NCI-H2081 (cell line): ENCODE measurements at regions not wholly inside any gene's neighbourhood (a gene's known extent, or its start where the extent isn't known, plus 50 kb on each side); places are given as distances from the start of the nearest gene placed in this dataset.

Experiments
- DNase-seq, 2 experiments: peaks; one replicate each; lab custom pipeline; 2025; lab: John Stamatoyannopoulos, UW

GRCh38 chr16:86060381-86061317 is 161.7 kb downstream of the IRF8 start:
- DNase-seq, result no peak

- no peak for DNase-seq
Measured at GRCh38 chr16:86061318-86061695, 162.3 kb downstream of the IRF8 start.

GRCh38 chr16:86061721-86062120 is 162.8 kb downstream of the IRF8 start:
- DNase-seq, result no peak

GRCh38 chr16:86062271-86062965 is 163.5 kb downstream of the IRF8 start:
- no peak for DNase-seq

- no peak for DNase-seq
Measured at GRCh38 chr16:86063760-86064405, 164.9 kb downstream of the IRF8 start.

- DNase-seq, result no peak
Measured at GRCh38 chr16:86064431-86065250, 165.7 kb downstream of the IRF8 start.

- no peak for DNase-seq
Measured at GRCh38 chr16:86065711-86066110, 166.7 kb downstream of the IRF8 start.

GRCh38 chr16:86066811-86067210 is 167.8 kb downstream of the IRF8 start:
- no peak for DNase-seq

GRCh38 chr16:86067516-86067915 is 168.6 kb downstream of the IRF8 start:
- DNase-seq, result no peak

GRCh38 chr16:86067936-86068335 is 169.0 kb downstream of the IRF8 start:
- no peak for DNase-seq

GRCh38 chr16:86068722-86069121 is 169.8 kb downstream of the IRF8 start:
- no peak for DNase-seq

- no peak for DNase-seq
Measured at GRCh38 chr16:86069736-86070298, 170.9 kb downstream of the IRF8 start.

GRCh38 chr16:86070484-86070883 is 171.5 kb downstream of the IRF8 start:
- no peak for DNase-seq

GRCh38 chr16:86070971-86071370 is 172.0 kb downstream of the IRF8 start:
- no peak for DNase-seq

GRCh38 chr16:86071611-86072240 is 172.8 kb downstream of the IRF8 start:
- no peak for DNase-seq

- DNase-seq, result peak; percentile 5 to 16
Measured at GRCh38 chr16:86072328-86073102, 173.6 kb downstream of the IRF8 start.

- DNase-seq, result no peak
Measured at GRCh38 chr16:86073103-86073625, 174.2 kb downstream of the IRF8 start.

GRCh38 chr16:86073763-86074493 is 175.0 kb downstream of the IRF8 start:
- no peak for DNase-seq
